SKM-1 treated with dmso at 0.1 percent for 144 hours (cell line): ENCODE measurements at regions not wholly inside any gene's neighbourhood (a gene's known extent, or its start where the extent isn't known, plus 50 kb on each side); places are given as distances from the start of the nearest gene placed in this dataset.

Source experiments
- DNase-seq: peaks from one replicate; lab custom pipeline; 2025; ENCODE audit not compliant: unreplicated experiment; lab: John Stamatoyannopoulos, UW

DNA sequence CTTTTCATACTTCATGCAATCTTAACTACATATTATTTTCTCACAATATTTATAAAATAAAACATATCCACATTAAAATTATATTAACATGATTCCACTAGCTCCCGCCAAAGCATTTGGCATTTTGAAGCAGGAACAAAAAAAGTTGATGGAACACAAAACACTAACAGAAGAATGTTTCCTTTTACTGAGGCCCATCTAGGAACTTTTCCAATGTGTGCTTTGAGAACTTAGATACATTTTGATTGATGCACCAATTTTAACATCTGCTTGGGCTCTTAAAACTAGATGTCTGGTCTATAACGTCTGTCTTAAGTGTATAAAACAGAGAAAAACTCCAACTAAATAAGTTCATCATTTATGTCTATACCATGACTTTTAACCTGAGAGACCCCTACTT, 1214.8 kb downstream of the SORCS1 start:
- no peak for DNase-seq

DNA sequence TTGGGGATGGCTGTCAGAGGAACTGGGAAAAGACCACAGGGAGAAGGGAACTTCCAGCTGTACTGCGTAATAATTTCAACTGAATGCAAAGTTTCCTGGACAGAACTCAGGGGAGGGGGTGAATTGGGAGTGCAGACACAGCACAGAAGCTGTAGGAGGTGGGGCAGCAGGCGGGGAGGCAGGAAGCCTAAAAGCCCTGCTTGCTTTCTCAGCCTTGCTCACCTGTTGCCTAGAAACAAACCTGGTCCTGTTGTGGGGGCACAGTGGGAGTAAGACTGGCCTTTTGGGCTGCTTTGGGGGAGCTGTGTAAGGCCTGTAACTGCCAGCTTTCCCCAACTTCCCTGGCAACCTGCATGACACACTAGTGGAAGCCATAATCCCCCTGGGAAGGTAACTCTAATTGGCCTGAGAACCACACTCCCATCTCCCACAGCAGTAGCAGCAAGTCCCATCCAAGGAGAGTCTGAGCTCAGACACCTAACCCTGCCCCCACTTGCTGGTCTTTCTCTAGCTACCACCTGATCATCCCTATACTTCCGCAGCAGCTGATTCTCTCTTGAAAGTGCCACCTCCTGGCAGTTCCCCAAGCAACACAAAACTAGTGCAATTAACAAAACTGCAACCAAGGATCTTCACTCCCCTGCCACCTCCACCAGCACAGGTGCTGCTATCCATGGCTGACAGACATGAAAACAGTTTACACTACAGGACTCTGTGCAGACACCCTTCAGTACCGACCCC, 1239.3 kb downstream of the SORCS1 start:
- DNase-seq: no peak

- DNase-seq: no peak
These were observed 1243.2 kb downstream of the SORCS1 start for GRCh38 chr10:105921348-105921747.

DNA sequence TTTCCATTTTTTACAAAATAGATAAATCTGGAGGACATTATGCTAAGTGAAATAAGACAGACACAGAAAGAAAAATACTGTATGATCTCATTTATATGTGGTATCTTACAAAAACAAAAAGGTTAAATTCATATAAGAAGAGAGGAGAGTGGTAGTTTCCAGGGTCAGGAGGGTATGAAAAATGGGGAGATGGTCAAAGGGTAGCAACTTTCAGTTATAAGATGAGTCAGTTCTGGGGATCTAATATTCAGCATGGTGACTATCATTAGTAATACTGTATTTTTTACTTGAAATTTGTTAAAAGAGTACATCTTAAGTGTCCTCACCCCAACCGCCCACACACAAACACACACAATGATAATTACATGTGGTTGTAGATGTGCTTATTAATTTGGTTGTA, 1250.1 kb downstream of the SORCS1 start:
- no peak for DNase-seq

GRCh38 chr10:105908701-105909100, 1255.8 kb downstream of the SORCS1 start:
- DNase-seq: no peak

DNA sequence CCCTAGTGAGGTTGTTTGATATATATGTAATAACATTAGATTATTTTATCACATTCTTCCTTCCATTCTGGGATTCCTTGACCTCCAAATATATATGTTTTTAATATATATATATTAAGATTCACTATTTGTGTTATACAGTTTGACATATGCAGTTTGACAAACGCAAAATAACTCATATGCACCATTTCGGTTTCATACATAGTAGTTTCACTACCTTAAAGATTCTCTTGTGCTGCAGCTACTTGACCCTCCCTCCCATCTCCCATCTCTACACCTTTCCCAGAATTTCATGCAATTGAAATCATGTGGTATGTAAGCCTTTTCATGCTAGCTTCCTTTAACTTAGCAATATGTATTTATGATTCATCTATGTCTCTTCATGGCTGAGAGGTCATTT, 1244.4 kb downstream of the SORCS3 start:
- no peak for DNase-seq

GRCh38 chr10:105879401-105879800, 1238.3 kb downstream of the SORCS3 start:
- DNase-seq: no peak

DNA sequence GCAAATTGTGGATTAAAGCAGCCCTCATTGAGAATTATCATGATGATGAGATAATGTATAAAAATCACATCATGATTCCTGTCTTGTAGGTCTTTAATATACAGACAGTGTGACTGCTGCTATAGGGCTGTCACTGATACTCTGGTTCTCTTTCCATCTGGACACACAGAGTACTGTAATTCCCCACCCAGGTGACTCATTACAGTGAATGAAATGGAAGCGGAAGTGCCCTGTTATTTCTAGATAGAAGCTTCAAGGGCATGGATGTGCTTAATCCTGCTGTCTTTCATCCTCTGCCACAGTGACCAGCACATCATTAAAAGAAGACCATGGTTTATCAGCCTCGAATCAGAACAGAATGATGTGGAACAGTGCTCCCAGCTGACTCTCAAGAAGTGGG, 1234.0 kb downstream of the SORCS3 start:
- no peak for DNase-seq

DNA sequence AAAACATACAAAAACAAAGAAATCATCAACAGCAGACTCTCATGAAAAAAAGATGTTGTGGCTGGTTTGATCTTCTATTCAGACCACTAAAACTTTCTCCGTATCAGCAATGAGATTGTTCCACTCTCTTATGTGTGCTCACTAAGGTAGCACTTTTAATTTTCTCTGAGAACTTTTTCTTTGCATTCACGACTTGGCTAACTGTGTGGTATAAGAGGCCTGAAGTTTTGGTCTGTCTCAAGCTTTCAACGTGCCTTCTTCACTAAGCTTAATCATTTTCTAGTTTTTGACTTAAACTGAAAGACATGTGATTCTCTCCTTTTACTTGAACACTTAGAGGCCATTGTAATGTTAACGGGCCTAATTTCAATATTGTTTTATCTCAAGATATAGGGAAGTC, 1231.6 kb downstream of the SORCS3 start:
- no peak for DNase-seq

GRCh38 chr10:105868935-105869334, 1227.8 kb downstream of the SORCS3 start:
- no peak for DNase-seq

GRCh38 chr10:105864854-105865253, 1223.8 kb downstream of the SORCS3 start:
- DNase-seq: no peak

DNA sequence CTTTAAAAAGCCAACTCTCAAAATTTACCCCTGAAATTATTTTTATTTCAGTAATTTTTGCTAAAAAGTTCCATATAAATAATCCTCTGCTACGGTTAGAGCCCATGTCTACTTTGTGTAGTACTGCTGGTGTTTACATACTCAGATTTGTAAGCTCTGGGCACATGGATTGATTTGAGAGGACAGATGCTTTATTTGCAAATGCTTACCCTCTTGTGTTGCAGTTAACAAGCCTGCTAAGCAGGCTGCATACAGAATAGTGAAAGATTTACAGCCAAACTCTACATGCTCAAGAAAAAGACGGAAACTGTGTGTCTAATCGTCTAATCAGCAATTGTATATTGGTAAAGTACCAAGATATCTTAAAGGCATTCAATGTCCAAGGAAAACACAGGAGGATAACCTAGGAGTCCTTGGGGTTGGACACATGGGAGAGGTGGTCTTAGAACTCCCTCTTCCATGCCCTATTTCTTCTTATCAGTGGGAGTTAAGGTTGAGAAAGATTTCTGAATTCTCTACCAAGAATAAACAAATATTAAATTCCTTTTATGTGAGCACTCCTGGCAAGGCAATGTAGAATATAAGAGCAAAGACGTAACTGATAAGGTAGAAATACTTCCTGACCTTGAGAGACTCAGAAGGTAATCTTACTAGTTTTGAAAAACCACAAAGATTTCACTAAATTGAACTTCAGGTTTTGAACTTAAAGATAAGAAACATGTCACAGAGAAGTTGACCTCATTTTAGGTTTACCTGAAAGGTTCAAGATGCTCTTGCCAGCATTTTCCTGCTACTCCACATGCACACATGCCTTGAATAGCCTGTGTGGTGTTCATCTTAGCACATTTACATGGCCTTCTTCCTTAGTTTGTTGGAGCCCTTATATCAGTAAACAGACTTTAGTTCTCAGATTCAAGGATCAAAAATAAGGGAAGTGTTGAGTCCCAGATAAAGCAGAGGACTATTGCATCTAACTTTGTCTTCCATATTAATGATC, 1216.5 kb downstream of the SORCS3 start:
- no peak for DNase-seq

- no peak for DNase-seq
These were observed 1214.7 kb downstream of the SORCS3 start for GRCh38 chr10:105855791-105856190.

- no peak for DNase-seq
These were observed 1203.8 kb downstream of the SORCS3 start for GRCh38 chr10:105844676-105845570.

GRCh38 chr10:105844241-105844640, 1203.2 kb downstream of the SORCS3 start:
- no peak for DNase-seq

DNA sequence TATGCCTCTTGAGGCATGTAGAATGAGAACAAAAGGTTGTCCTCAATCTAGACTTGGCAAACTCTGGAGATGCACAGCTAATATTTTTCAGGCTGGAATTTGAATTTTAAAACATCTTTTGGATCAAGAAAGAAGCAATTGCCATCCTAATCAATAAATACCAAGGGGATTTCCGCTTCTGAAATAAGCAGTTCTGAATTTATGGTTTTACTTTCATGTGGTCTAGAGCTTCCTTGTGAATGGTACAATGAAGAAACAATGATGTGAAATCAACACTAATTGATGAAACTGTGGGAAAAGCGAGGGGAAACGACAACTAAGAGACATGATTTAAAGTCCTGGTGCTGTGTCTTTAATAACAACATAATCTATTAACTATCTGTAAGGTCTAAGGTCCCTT, 1202.7 kb downstream of the SORCS3 start:
- DNase-seq: no peak

GRCh38 chr10:105840288-105840770, 1199.2 kb downstream of the SORCS3 start:
- DNase-seq: no peak

- no peak for DNase-seq
These were observed 1197.3 kb downstream of the SORCS3 start for GRCh38 chr10:105838392-105838791.

DNA sequence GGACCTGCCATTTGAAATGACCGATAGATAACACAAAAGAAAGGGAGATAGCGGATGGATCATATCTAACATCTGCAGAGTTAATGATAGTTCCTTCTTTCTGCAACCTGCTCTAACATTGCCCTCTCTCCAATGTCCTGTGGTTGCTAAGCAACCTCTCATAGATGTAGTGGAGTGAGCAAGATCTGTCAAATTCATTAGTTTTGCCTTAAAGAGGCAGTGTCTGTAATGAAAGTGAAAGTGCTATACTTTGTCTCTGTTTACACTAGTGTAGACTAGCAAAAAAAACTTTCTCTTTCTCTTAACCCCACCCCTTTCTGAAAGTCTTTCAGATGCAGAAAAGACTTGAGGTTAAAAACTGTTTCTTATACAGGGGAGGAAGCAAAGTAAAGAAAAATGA, 1196.9 kb downstream of the SORCS3 start:
- DNase-seq: no peak

DNA sequence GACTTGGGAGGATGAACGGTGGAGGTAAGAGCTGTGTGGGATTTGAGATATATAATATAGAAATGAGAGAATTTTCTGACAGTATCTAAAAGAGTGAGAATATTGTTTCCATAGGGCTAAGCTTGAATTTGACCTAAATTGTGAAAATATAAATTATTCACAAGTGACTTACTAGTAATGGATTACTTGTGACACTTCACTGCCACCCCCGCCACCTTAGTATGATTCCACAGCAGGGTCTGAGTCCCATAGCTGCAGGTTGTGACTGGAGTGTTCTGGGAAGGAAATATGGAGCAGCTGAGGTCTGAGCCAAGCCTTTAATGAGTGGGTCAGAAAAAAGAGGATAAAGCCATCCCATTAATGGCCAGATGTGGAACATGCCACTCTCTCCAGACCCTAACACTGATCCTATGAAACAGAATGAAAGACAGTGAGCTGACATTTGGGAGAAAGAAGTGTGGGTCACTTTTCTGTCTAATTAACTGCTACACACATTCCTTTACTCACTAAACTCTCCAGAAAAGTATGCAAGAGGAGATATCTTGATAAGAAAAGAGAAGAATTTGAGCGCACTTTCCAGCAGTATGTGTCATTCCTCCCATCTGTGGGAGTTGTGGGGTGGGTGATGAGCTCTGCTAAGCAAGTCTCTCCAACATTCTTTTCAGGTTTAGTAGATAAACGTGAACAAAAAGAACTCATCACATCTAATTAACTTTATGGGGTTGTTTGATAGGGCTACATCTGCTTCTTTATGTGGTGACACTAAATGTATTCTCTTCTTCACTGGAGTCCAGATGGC, 1193.4 kb downstream of the SORCS3 start:
- no peak for DNase-seq
